VCaP (cell line): ENCODE measurements at regions not wholly inside any gene's neighbourhood (a gene's known extent, or its start where the extent isn't known, plus 50 kb on each side); places are given as distances from the start of the nearest gene placed in this dataset.

Source experiments
- H3K27ac ChIP-seq: fragments of 450-650 bp; 2 replicates; pipeline ENCODE4 v1.5.1; 2017
- TF ChIP-seq, protein P1 (sequence below): fragments of 450-650 bp; conservative IDR thresholded peaks from 2 replicates; pipeline ENCODE4 v1.5.1; 2017; ENCODE audit warnings: mild to moderate bottlenecking, moderate library complexity

- no peak overlapping the region for H3K27ac ChIP-seq
- TF ChIP-seq, protein P1, sequence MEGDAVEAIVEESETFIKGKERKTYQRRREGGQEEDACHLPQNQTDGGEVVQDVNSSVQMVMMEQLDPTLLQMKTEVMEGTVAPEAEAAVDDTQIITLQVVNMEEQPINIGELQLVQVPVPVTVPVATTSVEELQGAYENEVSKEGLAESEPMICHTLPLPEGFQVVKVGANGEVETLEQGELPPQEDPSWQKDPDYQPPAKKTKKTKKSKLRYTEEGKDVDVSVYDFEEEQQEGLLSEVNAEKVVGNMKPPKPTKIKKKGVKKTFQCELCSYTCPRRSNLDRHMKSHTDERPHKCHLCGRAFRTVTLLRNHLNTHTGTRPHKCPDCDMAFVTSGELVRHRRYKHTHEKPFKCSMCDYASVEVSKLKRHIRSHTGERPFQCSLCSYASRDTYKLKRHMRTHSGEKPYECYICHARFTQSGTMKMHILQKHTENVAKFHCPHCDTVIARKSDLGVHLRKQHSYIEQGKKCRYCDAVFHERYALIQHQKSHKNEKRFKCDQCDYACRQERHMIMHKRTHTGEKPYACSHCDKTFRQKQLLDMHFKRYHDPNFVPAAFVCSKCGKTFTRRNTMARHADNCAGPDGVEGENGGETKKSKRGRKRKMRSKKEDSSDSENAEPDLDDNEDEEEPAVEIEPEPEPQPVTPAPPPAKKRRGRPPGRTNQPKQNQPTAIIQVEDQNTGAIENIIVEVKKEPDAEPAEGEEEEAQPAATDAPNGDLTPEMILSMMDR = no peak
Measured at GRCh38 chr4:175125410-175126068, 207.4 kb downstream of the ADAM29 start.

DNA sequence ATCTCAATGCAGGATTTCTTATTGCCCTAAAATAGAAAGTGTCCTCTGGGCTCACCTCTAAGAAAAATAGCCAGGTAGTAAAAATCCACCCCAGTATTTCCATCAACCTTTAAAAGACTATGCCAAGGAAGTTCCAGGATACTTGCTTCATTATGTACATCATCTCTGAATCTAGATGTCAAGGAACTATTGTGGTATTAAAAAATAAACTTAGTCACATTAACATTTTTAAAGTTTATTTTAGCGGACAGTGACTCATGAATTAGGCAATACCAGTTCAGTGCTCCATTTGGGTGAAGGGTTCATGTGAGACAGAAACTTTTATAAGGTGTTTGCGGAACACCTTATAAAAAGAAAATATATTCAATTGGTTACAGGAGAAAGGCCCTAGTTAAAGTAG is 209.2 kb downstream of the ADAM29 start:
- TF ChIP-seq, protein P1 = no peak
- no peak overlapping the region for H3K27ac ChIP-seq

DNA sequence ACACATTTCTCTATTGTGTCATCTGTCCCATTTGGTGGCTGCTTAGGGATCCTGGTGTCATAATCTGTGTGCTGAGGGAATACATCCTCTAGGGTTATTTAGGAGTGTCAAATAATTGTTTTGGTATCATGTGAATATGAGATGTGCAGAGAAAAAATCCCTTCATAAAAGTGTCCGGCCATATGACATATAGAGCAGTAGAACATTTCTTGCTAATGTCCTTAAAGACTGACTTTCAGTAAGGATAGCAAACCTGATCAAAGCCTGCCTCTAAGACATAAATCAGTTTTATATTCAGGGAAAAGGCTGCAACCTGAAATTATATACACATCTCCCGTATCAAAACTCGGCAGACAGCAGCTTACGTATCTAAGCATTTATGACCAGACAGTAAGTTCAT is 211.6 kb downstream of the ADAM29 start:
- H3K27ac ChIP-seq = no peak overlapping the region
- TF ChIP-seq, protein P1 = no peak

DNA sequence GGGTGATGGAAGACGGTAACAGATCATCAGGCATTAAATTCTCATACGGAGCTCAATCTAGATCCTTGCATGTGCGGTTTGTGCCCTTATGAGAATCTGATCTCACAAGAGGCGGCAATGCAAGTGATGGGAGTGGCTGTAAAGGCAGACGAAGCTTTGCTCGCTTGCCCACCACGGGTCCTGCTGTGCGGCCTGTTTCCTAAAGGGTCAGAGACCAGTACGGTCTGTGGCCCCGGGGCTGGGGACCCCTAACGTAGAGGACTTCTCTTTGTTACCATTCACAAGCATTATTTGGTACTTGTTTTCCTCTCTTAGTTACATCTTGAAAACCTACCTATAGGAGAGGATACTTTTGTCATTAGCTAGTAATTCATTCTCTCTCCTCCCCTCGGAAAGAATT is 221.0 kb downstream of the ADAM29 start:
- TF ChIP-seq, protein P1 = no peak
- no peak overlapping the region for H3K27ac ChIP-seq

GRCh38 chr4:175143116-175143515 is 225.0 kb downstream of the ADAM29 start:
- H3K27ac ChIP-seq = no peak overlapping the region
- TF ChIP-seq, protein P1 = no peak

- H3K27ac ChIP-seq = no peak overlapping the region
Measured at GRCh38 chr4:175146799-175147198, 228.6 kb downstream of the ADAM29 start.

DNA sequence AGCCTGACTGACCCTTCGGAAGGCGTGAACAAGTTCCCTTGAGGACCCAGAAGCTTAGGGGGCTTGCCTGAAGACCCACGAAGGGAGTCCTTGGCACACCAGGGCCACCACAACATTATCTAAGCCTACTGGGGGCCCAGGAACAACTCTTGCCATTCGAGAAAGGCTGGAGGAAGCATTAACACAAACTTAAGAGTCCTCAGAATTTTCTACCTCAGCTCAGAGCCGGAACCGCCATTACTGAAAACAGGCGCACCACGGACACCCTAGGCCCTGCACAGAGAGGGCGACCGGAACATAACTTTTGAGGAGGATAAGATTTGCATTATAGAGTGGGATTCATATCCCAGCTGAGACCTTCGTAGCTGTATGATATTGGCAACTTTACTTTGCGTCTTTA is 229.1 kb downstream of the ADAM29 start:
- TF ChIP-seq, protein P1 = no peak
- H3K27ac ChIP-seq = no peak overlapping the region

More at GRCh38 chr4:175146799-175147198, 228.6 kb downstream of the ADAM29 start:
- TF ChIP-seq, protein P1 = no peak
